D721Med (cell line): ENCODE measurements at regions not wholly inside any gene's neighbourhood (a gene's known extent, or its start where the extent isn't known, plus 50 kb on each side); places are given as distances from the start of the nearest gene placed in this dataset.

Experiments used
- DNase-seq: peaks from one replicate; pipeline ENCODE4 v3.0.0; 2011; ENCODE audit warnings: low spot score; ENCODE audit not compliant: insufficient read length
- FAIRE-seq: peaks from 2 replicates; lab custom pipeline; 2011; peaks lifted over from hg19 to GRCh38; lab: Jason Lieb, UNC
- TF ChIP-seq, protein P1 (sequence below): IDR thresholded peaks from 2 replicates; pipeline ENCODE4 v1.5.1; 2012; ENCODE audit warnings: mild to moderate bottlenecking, control low read depth; ENCODE audit not compliant: insufficient read depth; ENCODE audit errors: missing control alignments

DNA sequence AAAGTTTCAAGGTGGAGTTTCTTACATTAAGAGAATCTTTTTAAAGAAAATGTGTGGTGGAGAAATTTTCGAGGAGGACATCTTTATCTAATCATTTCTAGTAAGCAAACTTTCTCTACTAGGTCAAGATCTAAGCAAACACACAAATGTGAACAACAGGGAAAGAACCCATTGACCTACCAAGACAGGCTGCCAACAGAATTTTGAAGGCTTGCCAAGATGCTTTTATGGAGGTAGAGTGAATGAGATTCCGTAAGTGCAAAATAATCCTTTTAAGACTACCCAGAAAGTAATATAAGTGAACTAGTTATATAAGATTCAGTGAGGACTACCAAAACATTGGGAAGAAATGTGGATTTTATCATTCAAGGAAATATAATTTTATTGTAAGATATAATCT lies 357.1 kb upstream of the PDE3A start:
- DNase-seq: no peak
- FAIRE-seq: no peak
- TF ChIP-seq, protein P1, sequence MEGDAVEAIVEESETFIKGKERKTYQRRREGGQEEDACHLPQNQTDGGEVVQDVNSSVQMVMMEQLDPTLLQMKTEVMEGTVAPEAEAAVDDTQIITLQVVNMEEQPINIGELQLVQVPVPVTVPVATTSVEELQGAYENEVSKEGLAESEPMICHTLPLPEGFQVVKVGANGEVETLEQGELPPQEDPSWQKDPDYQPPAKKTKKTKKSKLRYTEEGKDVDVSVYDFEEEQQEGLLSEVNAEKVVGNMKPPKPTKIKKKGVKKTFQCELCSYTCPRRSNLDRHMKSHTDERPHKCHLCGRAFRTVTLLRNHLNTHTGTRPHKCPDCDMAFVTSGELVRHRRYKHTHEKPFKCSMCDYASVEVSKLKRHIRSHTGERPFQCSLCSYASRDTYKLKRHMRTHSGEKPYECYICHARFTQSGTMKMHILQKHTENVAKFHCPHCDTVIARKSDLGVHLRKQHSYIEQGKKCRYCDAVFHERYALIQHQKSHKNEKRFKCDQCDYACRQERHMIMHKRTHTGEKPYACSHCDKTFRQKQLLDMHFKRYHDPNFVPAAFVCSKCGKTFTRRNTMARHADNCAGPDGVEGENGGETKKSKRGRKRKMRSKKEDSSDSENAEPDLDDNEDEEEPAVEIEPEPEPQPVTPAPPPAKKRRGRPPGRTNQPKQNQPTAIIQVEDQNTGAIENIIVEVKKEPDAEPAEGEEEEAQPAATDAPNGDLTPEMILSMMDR: no peak

DNA sequence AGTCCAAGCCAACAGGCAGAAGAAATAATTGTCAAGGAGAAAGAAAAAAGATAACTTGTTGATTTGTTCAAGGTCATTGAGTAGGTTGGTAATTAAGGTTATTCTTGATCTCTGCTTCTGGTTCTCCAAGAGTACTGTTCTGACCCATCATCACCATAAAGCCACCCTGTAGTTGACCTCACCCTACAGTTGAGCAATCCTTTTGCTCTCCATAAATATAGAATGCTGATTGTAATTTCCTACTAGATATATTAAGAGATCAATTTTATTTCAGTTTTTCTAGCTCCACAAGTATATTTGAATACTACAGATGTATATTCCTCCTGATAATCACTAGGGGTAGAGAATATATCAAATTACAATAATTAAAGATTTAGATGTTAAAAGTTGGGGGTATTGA lies 350.5 kb upstream of the PDE3A start:
- FAIRE-seq: no peak
- DNase-seq: no peak
- TF ChIP-seq, protein P1: no peak

DNA sequence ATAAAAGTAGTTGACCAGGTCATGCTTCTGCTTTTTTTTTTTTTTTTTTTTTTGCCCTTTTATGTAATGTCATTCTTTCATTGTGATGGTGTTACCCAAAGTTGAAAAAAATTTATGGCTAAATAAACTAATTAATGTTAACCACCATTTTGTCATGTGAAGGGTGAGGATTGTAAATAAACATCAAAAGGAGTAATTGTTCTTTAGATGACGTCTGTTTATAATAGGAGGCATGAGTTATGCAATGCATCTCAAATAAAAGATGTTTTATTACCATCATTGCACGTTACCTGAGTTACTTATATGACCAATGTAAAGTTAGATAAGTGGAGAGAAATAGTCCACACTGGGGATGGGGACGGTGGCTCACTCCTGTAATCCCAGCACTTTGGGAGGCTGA lies 349.9 kb upstream of the PDE3A start:
- no peak for FAIRE-seq
- DNase-seq: no peak

DNA sequence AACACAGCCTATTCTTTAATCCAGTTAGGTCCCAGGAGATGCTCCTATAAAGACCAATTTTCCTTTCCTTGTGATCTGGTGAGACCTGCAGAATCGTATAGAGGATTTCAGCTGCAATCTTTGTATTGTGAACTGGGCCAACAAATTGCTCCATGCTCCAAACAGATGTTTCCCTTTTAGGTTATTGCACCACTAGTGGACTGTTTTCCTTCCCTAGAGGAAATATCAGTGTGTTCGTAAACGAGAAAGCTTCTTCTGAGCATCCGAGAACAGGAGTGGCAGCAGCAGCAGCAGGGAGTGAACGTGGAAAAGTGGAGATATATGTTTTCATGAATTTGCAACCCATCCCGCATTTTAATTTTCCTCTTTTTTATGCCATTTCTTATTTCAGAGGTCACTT lies 344.1 kb upstream of the PDE3A start:
- FAIRE-seq (no peak), DNase-seq (no peak)
- TF ChIP-seq, protein P1: no peak

More for the DNA sequence above, 349.9 kb upstream of the PDE3A start:
- TF ChIP-seq, protein P1: no peak

DNA sequence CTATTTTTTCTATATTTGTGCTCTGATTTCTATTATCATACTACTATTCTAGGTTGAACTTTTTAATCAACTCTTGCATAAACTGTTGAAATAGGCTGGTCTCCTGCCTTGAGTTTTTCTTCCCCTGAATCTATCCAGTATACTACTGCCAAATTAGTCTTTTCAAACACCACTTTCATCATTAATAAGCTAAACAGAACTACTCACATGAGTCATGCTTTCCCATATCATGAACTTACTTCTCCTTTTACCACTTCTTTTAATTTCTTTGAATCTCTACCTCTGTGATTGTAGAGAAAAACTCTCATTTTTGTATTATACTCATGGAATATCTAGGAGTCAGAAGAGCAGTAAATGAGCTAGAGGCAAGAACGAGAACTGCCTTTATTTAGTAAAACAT lies 340.3 kb upstream of the PDE3A start:
- FAIRE-seq: no peak
- TF ChIP-seq, protein P1: no peak
- DNase-seq: no peak

DNA sequence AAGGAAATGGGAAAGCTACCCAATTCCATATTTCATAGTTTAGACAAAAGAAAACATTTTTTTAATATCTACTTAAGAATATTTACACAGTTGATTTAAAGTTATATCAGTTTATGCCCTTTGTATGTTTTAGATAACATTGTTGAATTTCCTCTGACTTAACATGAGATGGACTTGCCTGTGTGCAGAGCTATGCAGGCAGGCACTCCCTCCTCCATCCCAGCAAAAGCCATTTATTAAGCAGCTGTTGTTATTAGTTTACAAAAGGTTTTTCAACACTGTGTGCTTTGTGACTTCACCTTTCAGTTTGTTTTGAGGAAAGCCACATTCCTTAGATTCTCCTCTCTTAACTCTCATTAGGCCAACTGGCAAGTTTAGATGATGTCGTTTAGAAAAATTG lies 337.5 kb upstream of the PDE3A start:
- TF ChIP-seq, protein P1: no peak
- FAIRE-seq: no peak
- DNase-seq: no peak

DNA sequence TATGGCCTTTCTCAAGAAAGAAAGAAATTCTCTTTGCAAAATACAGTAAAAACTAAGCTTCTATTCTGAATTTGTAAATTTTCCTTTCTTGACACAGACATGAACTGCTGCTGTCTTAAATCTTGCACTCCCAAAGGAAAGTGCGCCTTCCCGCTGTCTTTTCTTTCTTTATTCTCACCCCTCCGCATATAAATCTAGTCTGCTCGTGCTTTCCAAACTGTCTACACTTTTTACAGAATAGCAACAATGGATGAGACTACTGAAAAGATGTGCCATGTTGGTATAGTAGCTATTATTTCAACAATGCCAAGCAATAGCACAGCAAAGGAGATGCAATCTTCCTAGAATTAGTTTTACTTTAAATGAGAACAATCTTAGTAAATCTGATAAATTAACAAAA lies 328.8 kb upstream of the PDE3A start:
- DNase-seq: no peak
- FAIRE-seq: no peak
- TF ChIP-seq, protein P1: no peak
